ENCODE measurements at regions not wholly inside any gene's neighbourhood (a gene's known extent, or its start where the extent isn't known, plus 50 kb on each side); places are given as distances from the start of the nearest gene placed in this dataset.

DNA sequence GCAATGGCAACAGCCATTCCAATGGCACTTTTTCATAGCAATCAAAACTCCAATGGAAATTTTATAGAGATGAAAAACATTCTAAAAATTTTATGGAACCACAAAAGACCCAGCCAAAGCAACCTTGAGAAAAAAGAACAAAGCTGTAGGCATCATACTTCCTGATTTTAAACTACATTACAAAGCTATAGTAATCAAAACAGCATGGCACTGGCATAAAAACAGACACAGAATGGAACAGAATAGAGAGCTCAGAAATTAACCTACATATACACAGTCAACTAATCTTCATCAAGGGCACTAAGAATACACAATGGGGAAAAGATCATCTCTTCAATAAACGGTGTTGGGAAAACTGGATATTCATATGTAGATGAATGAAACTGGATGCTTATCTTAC lies 401.5 kb downstream of the NPHP4 start:
- TF ChIP-seq, protein P1, sequence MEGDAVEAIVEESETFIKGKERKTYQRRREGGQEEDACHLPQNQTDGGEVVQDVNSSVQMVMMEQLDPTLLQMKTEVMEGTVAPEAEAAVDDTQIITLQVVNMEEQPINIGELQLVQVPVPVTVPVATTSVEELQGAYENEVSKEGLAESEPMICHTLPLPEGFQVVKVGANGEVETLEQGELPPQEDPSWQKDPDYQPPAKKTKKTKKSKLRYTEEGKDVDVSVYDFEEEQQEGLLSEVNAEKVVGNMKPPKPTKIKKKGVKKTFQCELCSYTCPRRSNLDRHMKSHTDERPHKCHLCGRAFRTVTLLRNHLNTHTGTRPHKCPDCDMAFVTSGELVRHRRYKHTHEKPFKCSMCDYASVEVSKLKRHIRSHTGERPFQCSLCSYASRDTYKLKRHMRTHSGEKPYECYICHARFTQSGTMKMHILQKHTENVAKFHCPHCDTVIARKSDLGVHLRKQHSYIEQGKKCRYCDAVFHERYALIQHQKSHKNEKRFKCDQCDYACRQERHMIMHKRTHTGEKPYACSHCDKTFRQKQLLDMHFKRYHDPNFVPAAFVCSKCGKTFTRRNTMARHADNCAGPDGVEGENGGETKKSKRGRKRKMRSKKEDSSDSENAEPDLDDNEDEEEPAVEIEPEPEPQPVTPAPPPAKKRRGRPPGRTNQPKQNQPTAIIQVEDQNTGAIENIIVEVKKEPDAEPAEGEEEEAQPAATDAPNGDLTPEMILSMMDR (IDR thresholded peaks at IDR 0.05) = no peak
- TF ChIP-seq POLR2A (IDR thresholded peaks at IDR 0.05) (no peak), POLR2AphosphoS5 (IDR thresholded peaks at IDR 0.05) (no peak)

All from breast epithelium (tissue), 3 donors.